NCI-H345 treated with DMSO at 0.1 percent for 48 hours (cell line): ENCODE measurements at regions not wholly inside any gene's neighbourhood (a gene's known extent, or its start where the extent isn't known, plus 50 kb on each side); places are given as distances from the start of the nearest gene placed in this dataset.

Source experiments
- DNase-seq: peaks from one replicate; lab custom pipeline; 2025; ENCODE audit not compliant: unreplicated experiment; lab: John Stamatoyannopoulos, UW

DNA sequence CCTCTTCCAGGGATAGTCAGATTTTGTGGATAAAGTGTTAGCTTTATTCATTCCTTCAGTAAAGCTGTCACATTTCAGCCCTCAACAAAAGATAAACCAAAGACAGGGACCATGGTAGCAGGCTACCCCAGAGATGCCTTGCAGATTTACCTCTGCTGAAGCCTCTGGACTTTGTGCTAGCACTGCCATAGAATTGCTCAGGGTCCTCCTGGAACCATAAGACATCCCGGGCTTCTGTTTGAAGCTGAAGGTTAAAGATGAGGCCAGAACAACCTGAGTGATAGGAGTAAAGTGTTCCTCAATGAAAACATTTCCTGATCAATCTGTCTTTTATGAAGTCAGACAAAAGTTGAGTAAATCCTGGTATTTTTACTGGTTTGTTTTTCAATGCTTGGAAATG, 57.5 kb upstream of the ARL15 start:
- DNase-seq = no peak

DNA sequence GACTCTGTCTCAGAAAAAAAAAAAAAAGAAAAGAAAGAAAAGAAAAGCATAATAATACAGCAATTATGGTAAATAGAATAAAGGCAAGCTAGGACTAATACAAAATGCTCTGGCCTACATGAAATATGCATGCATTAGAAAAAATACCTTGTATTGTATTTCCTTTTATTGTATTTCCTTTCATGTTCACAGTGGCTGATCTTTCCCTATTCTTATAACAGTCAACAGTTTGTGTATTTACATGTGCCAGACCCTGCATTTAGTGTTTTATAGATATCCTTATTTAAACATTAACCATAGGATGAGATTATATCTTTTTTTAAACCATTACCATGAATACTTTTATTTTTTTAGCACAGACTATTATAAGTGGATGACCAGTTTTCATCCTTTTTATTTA, 56.3 kb upstream of the ARL15 start:
- no peak for DNase-seq

DNA sequence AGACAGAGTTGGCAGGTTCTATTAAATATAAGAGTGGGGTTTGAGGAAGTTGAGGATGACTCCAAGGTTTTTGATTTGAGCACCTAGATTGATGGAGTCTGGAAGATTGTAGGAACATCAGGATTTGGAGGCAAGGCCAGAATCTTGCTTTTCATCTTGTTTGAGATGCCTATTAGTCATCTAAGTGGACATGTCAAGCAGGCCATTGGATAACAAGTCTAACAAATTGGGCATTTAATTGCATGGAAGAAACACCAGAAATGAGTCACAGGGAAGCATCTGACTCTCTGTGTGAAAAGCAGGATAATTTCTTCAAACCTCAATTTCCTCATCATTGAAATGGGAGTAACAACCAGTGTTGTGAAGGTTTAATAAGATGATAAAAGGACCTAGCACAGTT, 53.3 kb upstream of the ARL15 start:
- DNase-seq = no peak

DNA sequence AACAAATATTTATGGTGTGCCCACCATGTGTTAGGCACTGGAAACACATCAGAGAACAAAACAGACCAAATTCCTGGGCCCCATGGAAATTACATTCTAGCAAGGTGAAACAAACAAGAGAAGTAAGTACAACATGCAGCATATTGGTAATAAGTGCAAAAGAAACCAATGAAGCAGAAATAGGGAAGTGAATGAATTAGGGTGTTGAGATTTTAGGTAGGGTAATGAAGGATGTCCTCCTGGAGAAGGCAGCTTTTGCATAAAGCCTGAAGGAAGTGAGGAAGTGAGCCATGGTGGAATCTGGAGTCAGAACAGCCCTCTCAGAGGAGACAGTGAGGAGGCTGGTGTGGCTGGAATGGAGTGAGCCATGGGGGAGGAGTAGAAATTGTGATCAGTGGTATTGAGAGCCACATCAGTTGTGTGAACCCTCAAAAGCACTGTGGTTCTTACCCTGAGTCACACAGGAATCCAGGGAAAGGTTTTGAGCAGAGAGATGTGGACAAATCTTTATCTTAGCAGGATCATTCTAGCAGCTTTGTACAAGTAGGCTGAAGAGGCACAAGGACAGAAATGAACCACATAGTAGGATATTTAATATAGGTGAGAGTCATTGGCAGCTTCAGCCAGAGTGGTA, 52.7 kb upstream of the ARL15 start:
- DNase-seq = no peak

GRCh38 chr5:54362434-54362833, 52.1 kb upstream of the ARL15 start:
- DNase-seq = no peak

- no peak for DNase-seq
Observed at GRCh38 chr5:54361691-54362411, 51.5 kb upstream of the ARL15 start.

- no peak for DNase-seq
Observed at GRCh38 chr5:54360925-54361662, 50.7 kb upstream of the ARL15 start.
